ENCODE measurements at regions not wholly inside any gene's neighbourhood (a gene's known extent, or its start where the extent isn't known, plus 50 kb on each side); places are given as distances from the start of the nearest gene placed in this dataset.
"Not testable (repeated sequence)": the region's sequence is repeated elsewhere in the genome, so short reads cannot be mapped to it uniquely, and the experiment has no call there.

GRCh38 chr10:2896334-2896733 lies 171.0 kb upstream of the PFKP start:
- TF ChIP-seq CTCF, EZH2, EZH2phosphoT487 (IDR thresholded peaks at IDR 0.05): not testable (repeated sequence)
